H1 (cell line): ENCODE measurements at regions not wholly inside any gene's neighbourhood (a gene's known extent, or its start where the extent isn't known, plus 50 kb on each side); places are given as distances from the start of the nearest gene placed in this dataset.

Source experiments
- CHD7 ChIP-seq: fragments of 300-600 bp; sonication (generic); IDR thresholded peaks from 2 replicates; pipeline ENCODE4 v1.7.1; 2012; ENCODE audit warnings: low read length, moderate library complexity, mild to moderate bottlenecking, inconsistent platforms; ENCODE audit not compliant: insufficient replicate concordance

GRCh38 chr6:21750575-21750974, 157.0 kb downstream of the SOX4 start (continued):
- TF ChIP-seq CHD7, result peak; percentile 50
